ENCODE measurements at regions not wholly inside any gene's neighbourhood (a gene's known extent, or its start where the extent isn't known, plus 50 kb on each side); places are given as distances from the start of the nearest gene placed in this dataset.
"Not testable (repeated sequence)": the region's sequence is repeated elsewhere in the genome, so short reads cannot be mapped to it uniquely, and the experiment has no call there.

GRCh38 chr12:31820832-31821231 lies 92.0 kb upstream of the AMN1 start:
- no peak for DNase-seq (ENCODE audit: low read depth)

DNA sequence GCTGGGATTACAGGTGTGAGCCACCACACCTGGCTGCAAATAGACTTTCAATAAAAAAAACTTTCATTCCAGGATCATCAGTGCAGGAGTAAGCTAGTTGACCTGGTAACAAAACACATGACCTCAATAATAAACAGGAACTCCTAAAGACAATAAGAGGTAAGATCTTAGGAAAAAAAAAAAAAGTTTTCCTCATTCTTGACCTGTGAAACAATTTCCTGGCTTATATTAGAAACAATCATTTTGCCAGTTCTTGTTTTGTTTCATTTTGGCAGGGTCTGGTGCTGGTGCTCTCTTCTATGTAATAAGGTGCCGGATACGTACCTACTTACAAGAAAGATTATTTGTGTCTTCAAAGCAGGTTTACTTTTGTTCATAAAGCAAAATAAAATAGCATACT lies 90.6 kb upstream of the AMN1 start:
- DNase-seq (ENCODE audit: low read depth) = no peak

DNA sequence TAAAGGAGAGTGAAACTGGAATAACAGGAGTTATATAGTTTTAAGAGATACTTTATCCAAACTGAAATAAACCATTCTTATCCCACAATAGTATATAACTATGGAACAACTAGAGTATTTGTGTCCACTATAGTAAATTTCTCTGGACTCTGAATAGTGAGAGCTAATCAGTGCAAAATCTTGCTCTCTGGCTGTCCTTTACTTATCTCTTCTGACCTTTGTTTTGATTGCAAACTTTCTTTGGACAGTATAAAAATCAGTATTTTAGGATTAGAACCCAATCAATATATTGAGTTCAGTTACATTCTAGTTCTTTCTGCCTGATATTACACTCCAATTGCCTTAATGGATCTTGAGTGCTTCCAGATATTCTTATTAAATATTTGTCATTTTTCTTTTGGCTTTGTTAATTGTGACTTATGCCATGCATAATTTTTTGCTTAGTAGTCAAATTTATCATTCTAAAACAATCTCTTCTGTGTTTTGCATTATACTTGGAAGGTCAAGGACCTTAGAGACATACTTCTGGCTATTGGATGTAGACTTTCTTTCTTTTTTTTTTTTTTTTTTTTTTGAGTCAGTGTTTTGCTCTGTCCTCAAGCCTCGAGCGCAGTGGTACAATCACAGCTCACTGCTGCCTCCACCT lies 89.9 kb upstream of the AMN1 start:
- DNase-seq (ENCODE audit: low read depth) = no peak

- no peak for DNase-seq (ENCODE audit: low read depth)
Measured at GRCh38 chr12:31817120-31817519, 88.3 kb upstream of the AMN1 start.

- no peak for DNase-seq (ENCODE audit: low read depth)
Measured at GRCh38 chr12:31815096-31815495, 86.3 kb upstream of the AMN1 start.

DNA sequence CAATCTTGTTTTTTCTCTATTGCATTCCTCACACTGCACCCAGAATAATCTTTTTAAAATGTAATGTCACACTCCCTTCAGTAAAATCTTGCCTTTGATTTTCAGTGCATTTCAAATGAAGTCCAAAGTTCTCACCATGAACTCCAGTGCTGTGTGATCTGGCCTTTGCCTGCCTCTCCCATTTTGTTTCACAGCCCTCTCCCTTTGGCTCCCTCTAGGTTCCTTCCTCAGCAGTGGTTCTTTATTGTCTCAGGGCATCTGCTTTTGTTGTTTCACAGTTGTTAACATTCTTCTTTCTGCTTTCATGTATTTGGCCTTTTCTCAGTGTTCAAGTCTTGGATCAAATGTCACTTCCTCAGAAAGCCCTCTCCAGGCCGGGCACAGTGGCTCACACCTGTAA lies 84.5 kb upstream of the AMN1 start:
- DNase-seq (ENCODE audit: low read depth) = no peak

DNA sequence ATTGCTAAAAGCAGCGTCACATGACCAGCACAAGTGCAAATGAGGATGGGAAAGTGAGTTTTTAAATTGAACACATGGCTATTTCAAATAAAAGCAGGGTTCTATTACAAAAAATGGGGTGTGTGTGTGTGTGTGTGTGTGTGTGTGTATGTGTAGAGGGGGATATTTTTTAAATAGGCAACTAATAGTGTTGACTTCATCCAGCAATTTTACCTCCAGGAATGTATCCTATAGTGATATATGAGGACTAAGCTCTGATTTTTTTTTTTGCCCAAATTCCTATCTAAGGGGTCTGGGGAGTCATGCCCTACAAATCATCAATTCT lies 78.9 kb upstream of the AMN1 start:
- DNase-seq (ENCODE audit: low read depth) = no peak

DNA sequence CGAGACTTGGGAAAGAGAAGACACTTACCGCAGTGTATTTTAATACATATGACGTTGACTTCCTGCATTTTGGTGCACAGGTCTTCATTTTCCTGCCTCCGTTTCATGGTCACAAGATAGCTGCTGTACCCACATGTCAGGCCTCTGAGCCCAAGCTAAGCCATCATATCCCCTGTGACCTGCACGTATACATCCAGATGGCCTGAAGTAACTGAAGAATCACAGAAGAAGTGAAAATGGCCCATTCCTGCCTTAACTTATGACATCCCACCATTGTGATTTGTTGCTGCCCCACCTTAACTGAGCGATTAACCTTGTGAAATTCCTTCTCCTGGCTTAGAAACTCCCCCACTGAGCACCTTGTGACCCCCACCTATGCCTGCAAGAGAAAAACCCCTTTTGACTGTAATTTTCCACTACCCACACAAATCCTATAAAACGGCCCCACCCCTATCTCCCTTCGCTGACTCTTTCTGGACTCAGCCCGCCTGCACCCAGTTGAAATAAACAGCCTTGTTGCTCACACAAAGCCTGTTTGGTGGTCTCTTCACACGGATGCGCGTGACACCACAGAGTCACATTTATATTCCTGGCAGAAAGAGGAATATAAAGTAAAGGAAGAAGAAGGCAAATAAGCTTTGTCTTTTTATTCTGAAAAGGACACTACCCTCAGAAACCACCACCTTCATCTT lies 78.4 kb upstream of the AMN1 start:
- DNase-seq (ENCODE audit: low read depth) = not testable (repeated sequence)

DNA sequence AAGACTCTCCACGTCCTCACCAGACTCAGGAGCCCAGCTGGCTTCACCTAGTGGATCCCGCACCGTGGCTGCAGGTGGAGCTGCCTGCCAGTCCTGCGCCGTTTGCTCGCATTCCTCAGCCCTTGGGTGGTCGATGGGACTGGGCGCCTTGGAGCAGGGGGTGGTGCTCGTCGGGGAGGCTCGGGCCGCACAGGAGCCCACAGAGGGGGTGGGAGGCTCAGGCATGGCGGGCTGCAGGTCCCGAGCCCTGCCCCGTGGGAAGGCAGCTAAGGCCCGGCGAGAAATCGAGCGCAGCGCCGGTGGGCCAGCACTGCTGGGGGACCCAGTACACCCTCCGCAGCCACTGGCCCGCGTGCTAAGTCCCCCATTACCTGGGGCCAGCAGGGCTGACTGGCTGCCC lies 76.9 kb upstream of the AMN1 start:
- DNase-seq (ENCODE audit: low read depth) = not testable (repeated sequence)

DNA sequence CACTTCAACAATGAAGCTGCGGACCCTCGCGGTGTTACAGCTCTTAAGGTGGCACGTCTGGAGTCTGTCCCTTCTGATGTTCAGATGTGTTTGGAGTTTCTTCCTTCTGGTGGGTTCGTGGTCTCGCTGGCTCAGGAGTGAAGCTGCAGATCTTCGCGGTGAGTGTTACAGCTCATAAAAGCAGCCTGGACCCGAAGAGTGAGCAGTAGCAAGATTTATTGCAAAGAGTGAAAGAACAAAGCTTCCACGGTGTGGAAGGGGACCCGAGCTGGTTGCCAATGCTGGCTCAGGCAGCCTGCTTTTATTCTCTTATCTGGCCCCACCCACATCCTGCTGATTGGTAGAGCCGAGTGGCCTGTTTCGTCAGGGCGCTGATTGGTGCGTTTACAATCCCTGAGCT lies 75.9 kb upstream of the AMN1 start:
- DNase-seq (ENCODE audit: low read depth) = not testable (repeated sequence)

DNA sequence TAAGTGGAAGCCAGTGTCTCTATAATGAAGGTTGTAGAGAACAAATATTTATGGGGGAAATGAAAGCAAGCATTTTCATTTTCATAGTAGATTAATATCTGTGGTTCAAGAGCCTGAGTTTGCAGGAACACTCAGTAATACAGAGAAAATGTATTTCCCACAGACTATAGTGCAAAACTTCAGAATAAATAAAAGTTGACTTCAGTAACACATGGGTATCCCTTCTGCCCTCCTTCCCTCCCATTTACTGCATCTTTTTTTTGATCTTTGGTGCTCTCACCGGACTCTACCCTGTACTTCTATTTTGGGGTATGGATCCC lies 75.3 kb upstream of the AMN1 start:
- DNase-seq (ENCODE audit: low read depth) = no peak

- DNase-seq (ENCODE audit: low read depth) = no peak
Measured at GRCh38 chr12:31803306-31804184, 74.7 kb upstream of the AMN1 start.

DNA sequence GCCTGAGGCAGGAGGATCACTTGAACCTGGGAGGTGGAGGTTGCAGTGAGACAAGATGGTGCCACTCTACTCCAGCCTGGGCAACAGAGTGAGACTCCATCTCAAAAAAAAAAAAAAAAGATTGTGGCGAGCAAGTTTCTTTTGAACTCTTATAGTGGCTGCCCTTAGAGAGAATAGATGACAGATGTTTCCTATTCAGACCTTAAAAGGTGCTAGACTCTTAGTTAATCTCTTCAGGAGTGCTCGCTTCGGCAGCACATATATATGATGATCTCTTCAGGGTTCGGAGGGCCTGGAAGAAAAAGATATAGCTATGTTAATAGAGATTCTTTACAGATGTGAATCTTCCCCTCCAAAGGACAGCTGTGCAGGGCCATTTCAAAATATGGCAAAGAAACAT lies 73.1 kb upstream of the AMN1 start:
- DNase-seq (ENCODE audit: low read depth) = no peak

GRCh38 chr12:31797230-31797872 lies 68.5 kb upstream of the AMN1 start:
- no peak for DNase-seq (ENCODE audit: low read depth)

DNA sequence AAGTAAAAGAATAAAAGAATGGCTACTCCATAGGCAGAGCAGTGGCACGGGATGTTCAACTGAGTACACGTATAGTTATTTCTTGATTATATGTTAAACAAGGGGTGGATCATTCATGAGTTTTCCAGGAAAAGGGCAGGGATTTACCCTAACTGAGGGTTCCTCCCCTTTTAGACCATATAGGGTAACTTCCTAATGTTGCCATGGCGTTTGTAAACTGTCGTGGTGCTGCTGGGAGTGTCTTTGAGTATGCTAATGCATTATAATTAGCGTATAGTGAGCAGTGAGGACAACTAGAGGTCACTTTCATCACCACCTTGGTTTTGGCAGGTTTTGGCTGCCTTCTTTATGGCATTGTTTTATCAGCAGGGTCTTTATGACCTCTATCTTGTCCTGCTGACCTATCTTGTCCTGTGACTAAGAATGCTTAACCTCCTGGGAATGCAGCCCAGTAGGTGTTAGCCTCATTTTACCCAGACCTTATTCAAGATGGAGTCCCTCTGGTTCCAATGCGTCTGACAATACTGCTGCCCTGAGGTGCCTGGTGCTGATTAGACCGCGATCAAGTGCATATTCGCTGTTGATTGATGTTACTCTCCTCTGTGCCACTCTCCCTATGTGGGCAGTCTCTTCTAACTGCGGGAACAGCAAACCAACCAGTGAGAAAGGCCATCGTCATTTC lies 67.6 kb upstream of the AMN1 start:
- DNase-seq (ENCODE audit: low read depth) = no peak

DNA sequence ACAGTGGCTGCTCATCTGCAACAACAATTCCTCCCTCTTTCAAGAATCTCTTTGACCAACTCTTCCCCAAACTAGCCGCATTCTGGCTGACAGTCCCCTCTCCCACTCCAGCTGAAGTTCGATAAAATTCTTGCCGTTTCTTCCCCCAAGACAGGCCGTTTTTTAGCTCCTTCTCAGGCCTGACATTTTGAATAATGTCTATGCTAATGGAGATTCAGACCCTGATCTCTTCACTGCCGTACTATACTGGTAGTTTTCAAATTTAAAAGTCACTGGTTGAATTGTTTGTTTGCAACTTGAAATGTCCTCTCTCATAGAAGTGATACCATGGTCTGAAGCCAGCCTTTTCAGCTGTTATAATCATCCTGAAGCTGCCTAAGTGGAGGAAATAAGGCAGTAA lies 65.9 kb upstream of the AMN1 start:
- no peak for DNase-seq (ENCODE audit: low read depth)

DNA sequence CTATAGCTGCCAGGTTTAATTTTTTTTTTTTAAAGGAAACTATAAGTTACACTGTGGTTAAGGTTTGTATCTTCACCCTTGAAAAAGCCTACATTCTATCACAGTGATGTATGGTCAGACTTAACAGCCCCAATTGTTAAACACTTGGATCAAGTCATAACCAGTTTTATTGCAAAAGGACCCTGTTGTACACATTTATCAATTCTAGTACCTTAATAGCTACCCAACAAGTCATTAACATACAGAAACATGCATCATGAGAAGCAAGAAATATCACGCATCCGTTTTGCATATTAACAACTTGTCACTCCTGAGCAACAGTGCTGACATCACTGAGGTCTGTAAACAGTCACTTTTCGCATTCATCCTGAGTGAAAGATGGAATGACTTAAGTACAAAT lies 62.4 kb upstream of the AMN1 start:
- not testable (repeated sequence) for DNase-seq (ENCODE audit: low read depth)

DNA sequence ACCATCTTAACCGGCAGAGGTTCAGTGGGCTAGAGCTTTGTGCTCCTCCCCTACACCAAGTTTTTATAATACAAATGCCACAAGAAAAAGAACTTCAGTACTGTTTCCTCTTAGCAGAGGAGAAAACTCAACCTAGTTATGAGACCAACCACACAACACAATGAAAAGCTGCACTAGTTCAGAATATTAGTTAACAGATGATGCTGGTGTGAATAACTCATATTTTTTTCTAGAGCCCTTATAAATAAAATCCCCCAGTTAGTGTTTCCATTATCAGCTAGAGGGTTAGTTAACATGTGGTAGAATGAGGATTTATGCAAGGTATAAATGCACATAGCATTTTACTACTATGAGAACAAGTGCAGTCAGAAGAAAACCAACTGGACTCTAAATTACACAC lies 61.9 kb upstream of the AMN1 start:
- DNase-seq (ENCODE audit: low read depth) = no peak

DNA sequence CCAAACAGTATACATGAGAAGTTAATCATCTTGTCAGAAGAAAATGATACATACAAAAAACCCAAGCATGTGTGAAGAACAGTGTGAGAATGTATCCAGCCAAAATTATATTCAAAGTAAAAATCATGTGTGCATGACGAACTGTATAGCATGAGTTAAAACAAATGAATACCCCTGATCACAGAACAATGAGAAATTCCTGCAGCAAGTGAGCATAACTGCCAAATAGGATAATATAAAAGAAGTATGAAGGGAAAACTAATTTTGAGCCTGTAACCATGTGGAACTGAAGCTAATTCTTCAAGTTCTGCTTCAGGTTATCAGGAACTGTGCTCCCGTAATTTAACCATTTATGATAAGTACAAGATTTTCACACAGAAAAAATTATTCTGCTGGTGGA lies 56.5 kb upstream of the AMN1 start:
- DNase-seq (ENCODE audit: low read depth) = no peak

DNA sequence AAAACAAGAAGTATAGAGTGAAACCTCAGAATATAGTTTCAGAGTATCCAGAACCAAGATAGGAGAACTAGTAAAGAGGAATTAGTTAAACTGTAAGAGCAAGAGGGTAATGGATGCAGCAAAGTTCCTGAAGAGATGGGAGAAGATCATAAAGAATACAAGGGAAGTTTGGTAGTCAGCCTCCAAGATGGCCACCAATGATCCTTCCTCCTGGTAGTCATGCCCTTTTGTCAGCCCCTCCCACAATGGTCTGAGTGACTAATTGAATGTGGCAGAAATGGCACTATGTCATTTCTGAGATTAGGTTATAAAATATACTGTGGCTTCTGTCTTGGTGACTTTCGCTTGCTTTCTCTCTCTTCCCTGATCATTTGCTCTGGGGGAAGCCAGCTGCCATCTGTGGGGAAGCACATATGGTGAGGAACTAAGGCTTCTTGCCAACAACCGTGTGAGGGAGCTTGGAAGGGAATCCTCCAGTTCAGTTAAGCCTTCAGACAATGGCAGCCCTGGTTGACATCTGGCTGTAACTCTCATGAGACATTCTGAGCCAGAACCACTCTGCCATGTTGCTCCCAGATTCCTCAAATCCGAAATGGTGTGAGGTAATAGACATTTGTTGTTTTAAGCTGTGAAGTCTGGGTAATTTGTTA lies 55.3 kb upstream of the AMN1 start:
- DNase-seq (ENCODE audit: low read depth) = no peak

DNA sequence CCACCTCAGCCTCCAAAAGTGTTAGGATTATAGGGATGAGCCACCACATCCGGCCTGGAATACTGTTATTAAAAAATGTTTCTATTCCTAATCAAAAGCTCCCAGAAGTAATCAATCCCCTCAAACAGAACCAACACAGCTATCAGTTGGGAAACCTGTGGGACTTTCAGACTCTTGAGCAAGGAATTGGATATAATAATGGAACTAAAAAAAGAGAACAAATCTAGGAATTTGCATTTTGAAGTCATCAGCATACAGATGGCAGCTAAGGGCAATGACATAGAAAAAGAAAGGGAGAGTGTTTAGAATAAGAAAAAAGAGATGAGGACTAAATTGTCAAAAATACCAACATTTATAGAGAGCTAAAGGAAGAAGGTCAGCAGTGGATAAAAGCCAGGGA lies 54.7 kb upstream of the AMN1 start:
- DNase-seq (ENCODE audit: low read depth) = no peak
